Gastroesophageal sphincter (tissue), 4 donors: ENCODE measurements at regions not wholly inside any gene's neighbourhood (a gene's known extent, or its start where the extent isn't known, plus 50 kb on each side); places are given as distances from the start of the nearest gene placed in this dataset.

Experiments
- ATAC-seq: fragments of 150-250 bp; one replicate; pipeline ENCODE4 v1.9.1; 2016; ENCODE audit warnings: mild to moderate bottlenecking, moderate library complexity
- H3K27ac ChIP-seq, 4 donors: fragments of 200-600 bp; sonication (generic) in 3 of 4; 1 replicate in 3 of 4; 2 replicates in 1 of 4; pipeline ENCODE4 v1.5.1; 2016 to 2019
- H3K27me3 ChIP-seq: fragments of 200-600 bp; sonication (generic); one replicate; pipeline ENCODE4 v1.5.1; 2019
- H3K36me3 ChIP-seq, 2 donors: fragments of 200-600 bp; sonication (generic); one replicate each; pipeline ENCODE4 v1.5.1; 2019; ENCODE audit warnings: control low read depth in 1 of 2
- H3K4me1 ChIP-seq, 3 donors: fragments of 200-600 bp; sonication (generic); 1 replicate in 2 of 3; 2 replicates in 1 of 3; pipeline ENCODE4 v1.5.1; 2016 to 2019; ENCODE audit warnings: control low read depth in 2 of 3
- H3K4me3 ChIP-seq, 2 donors: fragments of 200-600 bp; sonication (generic); one replicate each; pipeline ENCODE4 v1.5.1; 2019; ENCODE audit warnings: mild to moderate bottlenecking in 1 of 2, moderate library complexity in 1 of 2
- H3K9me3 ChIP-seq, 3 donors: fragments of 200-600 bp; sonication (generic); one replicate each; pipeline ENCODE4 v1.5.1; 2017 to 2019; ENCODE audit warnings: control low read depth in 2 of 3
- EP300 ChIP-seq: sonication (generic); formaldehyde crosslinking; IDR thresholded peaks from one replicate; pipeline ENCODE4 v1.6.1; 2017; ENCODE audit warnings: antibody characterized with exemption, mild to moderate bottlenecking
- POLR2A ChIP-seq, 2 donors: fragments of 450-650 bp; IDR thresholded peaks; one replicate each; pipeline ENCODE4 v1.6.1; 2017; ENCODE audit warnings: antibody characterized with exemption in 2 of 2, mild to moderate bottlenecking in 2 of 2, moderate library complexity in 1 of 2
- POLR2AphosphoS5 ChIP-seq: sonication (generic); formaldehyde crosslinking; IDR thresholded peaks from one replicate; pipeline ENCODE4 v1.6.1; 2017; ENCODE audit warnings: antibody characterized with exemption
- WGBS, 2 donors: methylation state at CpG; one replicate each; pipeline ENCODE4 v1.1.5; 2018; ENCODE audit warnings: low coverage in 1 of 2; 5-methylcytosine and 5-hydroxymethylcytosine counted together
- TF ChIP-seq, protein P1 (sequence below), 4 experiments: fragments of 200-600 bp in 2 of 4; fragments of 450-650 bp in 2 of 4; sonication (generic) in 1 of 4; IDR thresholded peaks; one replicate each; pipeline ENCODE4 v1.5.1; 2017 to 2019; ENCODE audit warnings: antibody characterized with exemption in 4 of 4, mild to moderate bottlenecking in 2 of 4, moderate library complexity in 2 of 4

DNA sequence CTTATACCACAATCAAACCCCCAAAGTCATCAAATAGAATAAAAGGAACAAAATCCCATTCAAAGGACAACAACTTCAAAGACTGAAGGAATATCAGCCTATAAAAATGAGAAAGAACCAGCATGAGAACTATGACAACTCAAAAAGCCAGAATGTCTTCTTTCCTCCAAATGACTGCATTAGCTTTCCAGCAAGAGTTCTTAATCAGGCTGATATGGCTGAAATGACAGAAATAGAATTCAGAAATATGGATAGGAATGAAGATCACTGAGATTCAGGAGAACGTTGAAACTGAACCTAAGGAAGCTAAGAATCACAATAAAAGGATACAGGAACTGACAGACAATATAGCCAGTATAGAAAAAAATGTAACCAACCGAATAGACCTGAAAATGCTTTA lies 109.5 kb downstream of the SINHCAF start:
- H3K36me3 ChIP-seq, result no peaks in the 10 kb centered on the region
- WGBS, 2 donors, result 86 to 88% methylated on average over 2 of the region's 2 CpGs
- no peak overlapping the region for H3K27ac ChIP-seq
- H3K9me3 ChIP-seq, result no peaks in the 10 kb centered on the region
- H3K4me1 ChIP-seq, result no peaks in the 10 kb centered on the region
- TF ChIP-seq POLR2AphosphoS5 (no peak), POLR2A (IDR thresholded peaks at IDR 0.05) (no peak), EP300 (no peak)
- TF ChIP-seq, protein P1, sequence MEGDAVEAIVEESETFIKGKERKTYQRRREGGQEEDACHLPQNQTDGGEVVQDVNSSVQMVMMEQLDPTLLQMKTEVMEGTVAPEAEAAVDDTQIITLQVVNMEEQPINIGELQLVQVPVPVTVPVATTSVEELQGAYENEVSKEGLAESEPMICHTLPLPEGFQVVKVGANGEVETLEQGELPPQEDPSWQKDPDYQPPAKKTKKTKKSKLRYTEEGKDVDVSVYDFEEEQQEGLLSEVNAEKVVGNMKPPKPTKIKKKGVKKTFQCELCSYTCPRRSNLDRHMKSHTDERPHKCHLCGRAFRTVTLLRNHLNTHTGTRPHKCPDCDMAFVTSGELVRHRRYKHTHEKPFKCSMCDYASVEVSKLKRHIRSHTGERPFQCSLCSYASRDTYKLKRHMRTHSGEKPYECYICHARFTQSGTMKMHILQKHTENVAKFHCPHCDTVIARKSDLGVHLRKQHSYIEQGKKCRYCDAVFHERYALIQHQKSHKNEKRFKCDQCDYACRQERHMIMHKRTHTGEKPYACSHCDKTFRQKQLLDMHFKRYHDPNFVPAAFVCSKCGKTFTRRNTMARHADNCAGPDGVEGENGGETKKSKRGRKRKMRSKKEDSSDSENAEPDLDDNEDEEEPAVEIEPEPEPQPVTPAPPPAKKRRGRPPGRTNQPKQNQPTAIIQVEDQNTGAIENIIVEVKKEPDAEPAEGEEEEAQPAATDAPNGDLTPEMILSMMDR (IDR thresholded peaks at IDR 0.05), result no peak
- no peak for ATAC-seq
- H3K4me3 ChIP-seq, result no peak overlapping the region
- H3K27me3 ChIP-seq, result peaks cover 23% of the 10 kb centered on the region

GRCh38 chr12:31217356-31218130 lies 108.4 kb downstream of the SINHCAF start:
- ATAC-seq, result no peak
- no peak overlapping the region for H3K27ac ChIP-seq
- WGBS, 2 donors, result 37 to 59% methylated on average over 5 to 9 of the region's 19 CpGs
- H3K4me3 ChIP-seq, result no peak overlapping the region
- peaks cover 23% of the 10 kb centered on the region for H3K27me3 ChIP-seq
- H3K4me1 ChIP-seq, result no peaks in the 10 kb centered on the region
- TF ChIP-seq EP300 (no peak), POLR2AphosphoS5 (no peak)
- H3K9me3 ChIP-seq, result no peaks in the 10 kb centered on the region
- no peaks in the 10 kb centered on the region for H3K36me3 ChIP-seq

GRCh38 chr12:31218203-31219025 lies 107.5 kb downstream of the SINHCAF start:
- Histone ChIP-seq H3K27me3 (peaks cover 23% of the 10 kb centered on the region), H3K9me3 (no peaks in the 10 kb centered on the region), H3K4me1 (no peaks in the 10 kb centered on the region), H3K4me3 (no peak overlapping the region), H3K27ac (no peak overlapping the region), H3K36me3 (no peaks in the 10 kb centered on the region)
- WGBS, 2 donors, result 61 to 66% methylated on average over 4 of the region's 9 CpGs
- ATAC-seq, result no peak
- TF ChIP-seq POLR2AphosphoS5, result no peak
- no peak for TF ChIP-seq POLR2A (IDR thresholded peaks at IDR 0.05)
- TF ChIP-seq, protein P1 (IDR thresholded peaks at IDR 0.05), result no peak
- no peak for TF ChIP-seq EP300

DNA sequence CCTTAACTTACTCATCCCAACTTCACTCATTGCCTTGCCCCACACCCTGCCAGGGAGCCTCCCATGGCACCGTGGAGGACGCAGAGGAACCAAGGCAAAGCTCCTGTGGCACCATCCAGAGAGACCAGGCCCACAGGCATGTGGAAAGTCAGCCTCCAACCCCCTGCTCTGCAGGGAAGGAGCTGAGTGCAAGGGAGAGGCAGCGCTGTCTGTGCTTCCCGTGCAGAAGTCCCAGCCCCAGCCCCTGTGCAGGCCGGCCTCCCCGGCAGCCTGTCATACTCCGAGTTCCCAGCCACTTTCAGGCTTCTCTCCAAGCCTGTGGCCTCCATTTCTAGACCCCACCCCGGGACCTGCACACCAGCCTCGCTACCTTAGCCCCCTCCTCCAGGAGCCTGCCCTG lies 106.4 kb downstream of the SINHCAF start:
- WGBS, 2 donors, result 91% methylated on average over 4 of the region's 9 CpGs; no CpG with 5 or more reads in 1 of the 2 donors
- no peak overlapping the region for H3K27ac ChIP-seq
- no peaks in the 10 kb centered on the region for H3K9me3 ChIP-seq
- ATAC-seq, result no peak
- no peaks in the 10 kb centered on the region for H3K36me3 ChIP-seq
- TF ChIP-seq POLR2A (IDR thresholded peaks at IDR 0.05) (no peak), EP300 (no peak), POLR2AphosphoS5 (no peak)
- TF ChIP-seq, protein P1 (IDR thresholded peaks at IDR 0.05), result no peak
- no peaks in the 10 kb centered on the region for H3K4me1 ChIP-seq
- peaks cover 23% of the 10 kb centered on the region for H3K27me3 ChIP-seq
- no peak overlapping the region for H3K4me3 ChIP-seq

DNA sequence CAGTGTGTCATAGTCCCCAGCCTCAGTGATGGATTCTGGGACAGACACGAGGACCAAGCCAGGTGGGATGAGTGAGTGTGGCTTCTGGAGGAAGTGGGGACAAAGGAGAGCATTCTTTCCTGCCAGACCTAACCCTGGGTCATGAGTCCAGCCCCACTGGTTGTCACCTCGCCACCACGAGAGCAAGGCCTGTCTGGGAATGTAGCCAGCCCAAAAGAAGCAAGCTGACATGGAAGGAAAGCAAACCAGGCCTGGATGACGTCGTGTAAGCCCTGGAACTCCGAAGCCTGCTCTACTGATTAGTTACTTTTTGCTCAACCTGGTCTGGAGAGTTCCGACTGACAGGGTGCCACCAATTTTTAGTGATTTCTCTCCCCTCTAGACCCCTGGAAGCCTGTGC lies 105.9 kb downstream of the SINHCAF start:
- H3K4me3 ChIP-seq, result no peak overlapping the region
- WGBS, 2 donors, result 70 to 71% methylated on average over 1 to 4 of the region's 7 CpGs

More for the DNA sequence above, 105.9 kb downstream of the SINHCAF start:
- H3K27me3 ChIP-seq, result peaks cover 23% of the 10 kb centered on the region
- H3K27ac ChIP-seq, result no peak overlapping the region
- H3K4me1 ChIP-seq, result no peaks in the 10 kb centered on the region
- ATAC-seq, result no peak
- TF ChIP-seq POLR2AphosphoS5 (no peak), POLR2A (IDR thresholded peaks at IDR 0.05) (no peak), EP300 (no peak)
- TF ChIP-seq, protein P1 (IDR thresholded peaks at IDR 0.05), result no peak
- no peaks in the 10 kb centered on the region for H3K36me3 ChIP-seq
- no peaks in the 10 kb centered on the region for H3K9me3 ChIP-seq
